H1 (cell line): ENCODE measurements at regions not wholly inside any gene's neighbourhood (a gene's known extent, or its start where the extent isn't known, plus 50 kb on each side); places are given as distances from the start of the nearest gene placed in this dataset.

ENCODE experiments used
- CREB1 ChIP-seq: IDR thresholded peaks from 2 replicates; pipeline ENCODE4 v1.6.1; 2012; ENCODE audit warnings: inconsistent platforms
- CTCF ChIP-seq, 3 experiments: IDR thresholded peaks; 1 replicate in 2 of 3; 2 replicates in 1 of 3; pipeline versions ENCODE4 v1.5.1 to v1.6.1; 2011; ENCODE audit warnings: low read length in 3 of 3, mild to moderate bottlenecking in 3 of 3, inconsistent platforms in 2 of 3, low read depth in 1 of 3, moderate library complexity in 1 of 3; ENCODE audit not compliant: insufficient read depth in 1 of 3; ENCODE audit errors: control extremely low read depth in 1 of 3
- MAX ChIP-seq: IDR thresholded peaks from 2 replicates; pipeline ENCODE4 v1.6.1; 2012; ENCODE audit warnings: inconsistent platforms
- POLR2A ChIP-seq, 2 experiments: IDR thresholded peaks; 1 replicate in 1 of 2; 2 replicates in 1 of 2; pipeline ENCODE4 v1.6.1; 2011; ENCODE audit warnings: low read depth in 2 of 2, low read length in 2 of 2, mild to moderate bottlenecking in 2 of 2; ENCODE audit errors: control extremely low read depth in 1 of 2

GRCh38 chr7:118306771-118307170 lies 82.3 kb downstream of the ANKRD7 start:
- no peak for TF ChIP-seq POLR2A (IDR thresholded peaks at IDR 0.05; ENCODE audit: control extremely low read depth in 1 of 2, low read depth in 2 of 2, low read length in 2 of 2)
- no peak for TF ChIP-seq CREB1
- no peak for TF ChIP-seq CTCF (IDR thresholded peaks at IDR 0.05; ENCODE audit: control extremely low read depth in 1 of 3, insufficient read depth in 1 of 3, low read depth in 1 of 3, low read length in 3 of 3)
- no peak for TF ChIP-seq MAX
